Spleen (tissue), 7 donors: ENCODE measurements at regions not wholly inside any gene's neighbourhood (a gene's known extent, or its start where the extent isn't known, plus 50 kb on each side); places are given as distances from the start of the nearest gene placed in this dataset.

Experiments used
- POLR2A ChIP-seq, 3 donors: fragments of 450-650 bp; IDR thresholded peaks; one replicate each; pipeline ENCODE4 v1.5.1; 2017; ENCODE audit warnings: antibody characterized with exemption in 3 of 3, mild to moderate bottlenecking in 1 of 3
- POLR2AphosphoS5 ChIP-seq, 3 donors: sonication (generic); formaldehyde crosslinking; IDR thresholded peaks; one replicate each; pipeline ENCODE4 v1.5.1; 2017; ENCODE audit warnings: antibody characterized with exemption in 3 of 3
- TF ChIP-seq, protein P1 (sequence below), 11 experiments: fragments of 200-600 bp in 7 of 11; fragments of 450-650 bp in 4 of 11; sonication (generic) in 4 of 11; IDR thresholded peaks in 8 of 11; conservative IDR thresholded peaks in 3 of 11; 1 replicate in 7 of 11; 2 replicates in 4 of 11; pipeline versions ENCODE4 v1.4.0 to v1.8.0; 2016 to 2021; ENCODE audit warnings: antibody characterized with exemption in 11 of 11, inconsistent platforms in 4 of 11, mild to moderate bottlenecking in 1 of 11
- donor health status: DM: no; HTN: no; CAD: no; lungs with moderate emphysema.
- donor health status: DM: no; HTN: no; CAD: no.
- donor health status: DM: no; HTN: no; CAD: no.

DNA sequence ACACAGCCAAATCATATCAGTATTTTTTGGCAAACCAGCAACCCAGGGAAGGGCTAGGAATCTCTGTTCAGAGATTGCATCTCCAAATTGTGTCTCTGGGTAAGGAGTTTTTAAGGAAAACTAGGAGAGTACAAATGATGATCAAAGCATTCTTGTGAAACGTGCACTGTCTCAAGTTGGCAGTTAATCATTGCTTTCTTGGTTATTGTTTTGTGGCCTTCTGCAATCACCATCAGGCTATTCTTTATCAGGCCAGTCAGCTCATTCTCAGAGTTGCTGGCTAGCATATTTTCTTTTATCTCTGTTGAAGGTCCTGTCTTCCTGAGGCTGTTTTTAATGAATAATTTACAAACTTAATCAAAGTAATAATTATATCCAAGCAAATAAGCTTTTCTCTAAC, 129.1 kb upstream of the CCDC179 start:
- TF ChIP-seq, protein P1, sequence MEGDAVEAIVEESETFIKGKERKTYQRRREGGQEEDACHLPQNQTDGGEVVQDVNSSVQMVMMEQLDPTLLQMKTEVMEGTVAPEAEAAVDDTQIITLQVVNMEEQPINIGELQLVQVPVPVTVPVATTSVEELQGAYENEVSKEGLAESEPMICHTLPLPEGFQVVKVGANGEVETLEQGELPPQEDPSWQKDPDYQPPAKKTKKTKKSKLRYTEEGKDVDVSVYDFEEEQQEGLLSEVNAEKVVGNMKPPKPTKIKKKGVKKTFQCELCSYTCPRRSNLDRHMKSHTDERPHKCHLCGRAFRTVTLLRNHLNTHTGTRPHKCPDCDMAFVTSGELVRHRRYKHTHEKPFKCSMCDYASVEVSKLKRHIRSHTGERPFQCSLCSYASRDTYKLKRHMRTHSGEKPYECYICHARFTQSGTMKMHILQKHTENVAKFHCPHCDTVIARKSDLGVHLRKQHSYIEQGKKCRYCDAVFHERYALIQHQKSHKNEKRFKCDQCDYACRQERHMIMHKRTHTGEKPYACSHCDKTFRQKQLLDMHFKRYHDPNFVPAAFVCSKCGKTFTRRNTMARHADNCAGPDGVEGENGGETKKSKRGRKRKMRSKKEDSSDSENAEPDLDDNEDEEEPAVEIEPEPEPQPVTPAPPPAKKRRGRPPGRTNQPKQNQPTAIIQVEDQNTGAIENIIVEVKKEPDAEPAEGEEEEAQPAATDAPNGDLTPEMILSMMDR (IDR thresholded peaks at IDR 0.05 in 8 of 11, conservative IDR thresholded peaks at IDR 0.05 in 3 of 11), result no peak
- TF ChIP-seq POLR2A (IDR thresholded peaks at IDR 0.05) (no peak), POLR2AphosphoS5 (IDR thresholded peaks at IDR 0.05) (no peak)
